GM12892 (cell line): ENCODE measurements at regions not wholly inside any gene's neighbourhood (a gene's known extent, or its start where the extent isn't known, plus 50 kb on each side); places are given as distances from the start of the nearest gene placed in this dataset.

ENCODE experiments used
- POLR2AphosphoS5 ChIP-seq: IDR thresholded peaks from 2 replicates; pipeline ENCODE4 v1.6.1; 2011; ENCODE audit warnings: low read depth, low read length, control low read depth
- TAF1 ChIP-seq: IDR thresholded peaks from 2 replicates; pipeline ENCODE4 v1.6.1; 2011; ENCODE audit warnings: low read depth, mild to moderate bottlenecking, control low read depth, low read length, borderline replicate concordance

DNA sequence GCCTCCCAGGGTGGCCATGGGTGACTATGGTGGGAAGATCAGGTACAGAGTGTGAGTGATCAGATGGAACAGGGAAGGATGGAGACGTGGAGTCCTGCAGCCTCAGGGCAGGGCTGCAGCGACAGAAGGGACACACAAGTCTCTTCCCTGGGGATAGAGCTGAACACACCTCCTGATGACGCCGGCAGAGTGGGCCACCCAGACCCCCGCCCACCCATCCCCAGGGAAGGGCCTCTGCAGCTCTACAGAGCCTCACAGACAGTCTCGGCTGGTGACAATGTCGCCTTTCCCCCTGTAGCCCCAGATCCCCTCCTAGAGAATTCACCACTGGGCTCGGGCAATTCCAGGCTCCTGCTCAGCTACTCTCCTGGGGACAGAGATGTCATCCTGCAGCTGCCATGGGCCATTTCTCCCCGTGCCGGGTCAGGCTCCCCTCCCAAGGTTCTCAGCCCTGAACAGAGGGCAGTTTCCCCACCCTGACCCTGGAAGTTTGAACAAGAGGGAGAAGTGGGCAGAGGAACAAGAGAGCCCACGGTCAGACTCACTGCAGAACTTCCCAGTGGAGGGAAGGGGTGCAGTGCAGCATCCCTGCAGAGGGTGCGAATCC, 115.7 kb downstream of the NCOR2 start:
- no peak for TF ChIP-seq POLR2AphosphoS5
- no peak for TF ChIP-seq TAF1
